Nephron (organoid): ENCODE measurements at regions not wholly inside any gene's neighbourhood (a gene's known extent, or its start where the extent isn't known, plus 50 kb on each side); places are given as distances from the start of the nearest gene placed in this dataset.

Experiments used
- H3K27ac Mint-ChIP-seq, 3 experiments: 2 replicates each; pipeline ENCODE4 v1.8.0; 2020; ENCODE audit warnings: mixed read lengths in 3 of 3, mild to moderate bottlenecking in 2 of 3, moderate library complexity in 1 of 3
- H3K27me3 Mint-ChIP-seq: 2 replicates; pipeline ENCODE4 v1.8.0; 2021; ENCODE audit warnings: low read depth, mild to moderate bottlenecking, moderate library complexity, mixed read lengths
- H3K36me3 Mint-ChIP-seq: 2 replicates; pipeline ENCODE4 v1.8.0; 2020; ENCODE audit warnings: low read depth, mixed read lengths
- H3K4me1 Mint-ChIP-seq: 2 replicates; pipeline ENCODE4 v1.8.0; 2020; ENCODE audit warnings: mixed read lengths
- H3K4me3 Mint-ChIP-seq, 3 experiments: 2 replicates each; pipeline ENCODE4 v1.8.0; 2020; ENCODE audit warnings: mild to moderate bottlenecking in 3 of 3, mixed read lengths in 3 of 3, moderate library complexity in 2 of 3
- H3K9me3 Mint-ChIP-seq: 2 replicates; pipeline ENCODE4 v1.8.0; 2020; ENCODE audit warnings: mixed read lengths
- TF ChIP-seq, protein P1 (sequence below), 3 experiments: fragments of 200-600 bp; sonication (generic); IDR thresholded peaks; one replicate each; pipeline ENCODE4 v1.5.0; 2021; ENCODE audit warnings: antibody characterized with exemption in 3 of 3; ENCODE audit not compliant: unreplicated experiment in 3 of 3

DNA sequence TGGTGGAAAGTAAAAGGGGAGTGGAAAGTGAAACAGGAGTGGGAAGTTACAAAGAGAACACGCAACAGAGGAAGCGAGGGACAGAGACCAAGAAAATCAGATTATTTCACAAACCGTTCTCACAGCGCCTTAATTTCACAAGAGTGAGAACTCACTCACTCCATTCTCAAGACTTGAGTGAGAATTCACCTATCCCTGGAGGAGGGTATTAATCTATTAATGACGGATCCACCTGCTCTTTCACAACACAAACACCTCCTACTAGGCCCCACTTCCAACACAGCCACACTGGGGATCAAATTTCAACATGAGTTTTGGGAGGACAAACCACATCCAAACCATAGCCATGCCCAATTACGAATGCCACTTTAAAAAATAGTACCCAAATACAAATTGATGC is 297.6 kb downstream of the GPAM start:
- Mint-ChIP-seq H3K27me3 (no peaks in the 10 kb centered on the region), H3K27ac (no peak overlapping the region), H3K36me3 (no peaks in the 10 kb centered on the region), H3K4me1 (no peaks in the 10 kb centered on the region), H3K4me3 (no peak overlapping the region), H3K9me3 (peaks cover 7% of the 10 kb centered on the region)
- TF ChIP-seq, protein P1, sequence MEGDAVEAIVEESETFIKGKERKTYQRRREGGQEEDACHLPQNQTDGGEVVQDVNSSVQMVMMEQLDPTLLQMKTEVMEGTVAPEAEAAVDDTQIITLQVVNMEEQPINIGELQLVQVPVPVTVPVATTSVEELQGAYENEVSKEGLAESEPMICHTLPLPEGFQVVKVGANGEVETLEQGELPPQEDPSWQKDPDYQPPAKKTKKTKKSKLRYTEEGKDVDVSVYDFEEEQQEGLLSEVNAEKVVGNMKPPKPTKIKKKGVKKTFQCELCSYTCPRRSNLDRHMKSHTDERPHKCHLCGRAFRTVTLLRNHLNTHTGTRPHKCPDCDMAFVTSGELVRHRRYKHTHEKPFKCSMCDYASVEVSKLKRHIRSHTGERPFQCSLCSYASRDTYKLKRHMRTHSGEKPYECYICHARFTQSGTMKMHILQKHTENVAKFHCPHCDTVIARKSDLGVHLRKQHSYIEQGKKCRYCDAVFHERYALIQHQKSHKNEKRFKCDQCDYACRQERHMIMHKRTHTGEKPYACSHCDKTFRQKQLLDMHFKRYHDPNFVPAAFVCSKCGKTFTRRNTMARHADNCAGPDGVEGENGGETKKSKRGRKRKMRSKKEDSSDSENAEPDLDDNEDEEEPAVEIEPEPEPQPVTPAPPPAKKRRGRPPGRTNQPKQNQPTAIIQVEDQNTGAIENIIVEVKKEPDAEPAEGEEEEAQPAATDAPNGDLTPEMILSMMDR (IDR thresholded peaks at IDR 0.05; ENCODE audit: unreplicated experiment in 3 of 3) = no peak

DNA sequence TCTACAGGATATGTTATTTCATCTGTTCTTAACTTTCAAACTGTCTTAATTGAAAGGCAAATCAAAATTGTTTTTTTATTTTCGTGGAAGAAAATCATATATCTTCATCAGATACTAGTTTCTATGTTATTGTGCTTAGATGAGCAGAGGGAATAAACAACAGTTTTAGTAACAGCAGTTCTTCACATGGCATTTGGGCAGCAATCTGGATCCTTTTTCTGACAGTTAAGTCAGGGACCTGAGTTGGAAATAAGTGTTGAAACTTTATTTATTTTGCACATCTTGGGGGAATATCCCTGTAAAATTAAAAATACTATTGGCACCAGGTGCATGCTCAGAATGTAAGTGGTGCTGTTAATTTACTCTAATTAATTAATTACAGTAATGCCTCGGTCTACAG is 296.3 kb downstream of the GPAM start:
- Mint-ChIP-seq H3K4me3 (no peak overlapping the region), H3K9me3 (peaks cover 7% of the 10 kb centered on the region), H3K27me3 (no peaks in the 10 kb centered on the region), H3K27ac (no peak overlapping the region), H3K36me3 (no peaks in the 10 kb centered on the region), H3K4me1 (no peaks in the 10 kb centered on the region)
- TF ChIP-seq, protein P1 (IDR thresholded peaks at IDR 0.05; ENCODE audit: unreplicated experiment in 3 of 3) = no peak

DNA sequence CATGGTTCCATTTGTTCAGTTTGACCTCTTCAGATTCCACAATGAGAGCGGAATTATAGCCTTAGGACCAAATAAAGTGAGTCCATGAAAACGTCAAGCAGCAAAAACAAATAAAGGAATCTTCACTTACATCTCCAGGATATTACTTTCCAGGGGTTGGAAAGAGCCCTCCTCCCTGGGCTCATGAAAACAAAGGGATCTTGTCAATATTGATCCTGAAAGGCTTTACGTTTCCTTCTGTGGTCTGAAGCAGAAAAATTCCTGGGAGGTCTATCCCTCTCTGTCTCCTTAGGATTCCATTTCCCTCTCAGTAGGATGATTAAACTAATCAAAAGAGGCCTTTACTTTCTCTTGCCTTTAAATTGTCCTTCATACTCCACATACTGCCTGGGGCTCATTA is 293.5 kb downstream of the GPAM start:
- Mint-ChIP-seq H3K27me3 (no peaks in the 10 kb centered on the region), H3K36me3 (no peaks in the 10 kb centered on the region), H3K4me1 (no peaks in the 10 kb centered on the region), H3K9me3 (peaks cover 2% of the 10 kb centered on the region), H3K27ac (no peak overlapping the region), H3K4me3 (no peak overlapping the region)
- TF ChIP-seq, protein P1 (IDR thresholded peaks at IDR 0.05; ENCODE audit: unreplicated experiment in 3 of 3) = no peak

DNA sequence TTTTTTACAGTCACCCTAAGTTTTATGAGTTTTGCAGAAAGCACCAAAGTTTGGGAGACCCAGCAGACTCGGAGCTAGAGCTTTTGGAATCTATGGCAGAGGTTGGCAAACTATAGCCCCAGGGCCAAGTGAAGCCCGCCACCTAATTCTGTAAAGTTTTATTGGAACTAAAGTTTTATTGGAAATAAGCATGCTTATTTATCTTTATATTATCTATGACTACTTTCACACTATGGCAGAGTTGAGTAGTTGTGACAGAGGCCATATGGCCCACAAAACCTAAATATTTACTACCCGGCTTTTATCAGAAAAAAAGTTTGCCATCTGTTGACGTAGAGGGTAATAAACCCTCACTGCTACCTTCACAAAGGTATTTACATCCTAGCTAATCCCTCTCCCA is 267.6 kb downstream of the GPAM start:
- Mint-ChIP-seq H3K27me3 (peaks cover 3% of the 10 kb centered on the region), H3K27ac (no peak overlapping the region), H3K4me3 (no peak overlapping the region), H3K4me1 (no peaks in the 10 kb centered on the region), H3K36me3 (no peaks in the 10 kb centered on the region), H3K9me3 (no peaks in the 10 kb centered on the region)
- TF ChIP-seq, protein P1 (IDR thresholded peaks at IDR 0.05; ENCODE audit: unreplicated experiment in 3 of 3) = no peak

DNA sequence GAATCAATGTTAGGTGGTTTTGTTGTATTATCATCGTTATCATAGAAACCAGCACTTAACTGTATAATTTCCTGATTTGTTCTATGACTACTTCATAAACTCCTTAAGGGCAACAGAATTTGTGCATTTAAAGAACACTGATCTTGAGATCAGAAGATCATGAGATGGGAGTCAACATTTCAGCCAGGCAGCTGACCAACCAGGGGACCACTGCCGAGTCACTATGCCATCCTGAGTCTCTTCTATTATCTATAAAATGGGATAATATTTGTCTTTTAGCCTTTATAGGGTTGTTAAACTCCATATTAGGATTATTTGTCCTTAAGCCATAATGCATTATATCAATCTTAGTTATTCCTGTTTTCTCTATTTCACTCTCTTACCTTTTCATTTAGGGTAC is 261.7 kb downstream of the GPAM start:
- Mint-ChIP-seq H3K36me3 (no peaks in the 10 kb centered on the region), H3K27me3 (peaks cover 3% of the 10 kb centered on the region), H3K4me3 (no peak overlapping the region), H3K9me3 (no peaks in the 10 kb centered on the region), H3K27ac (no peak overlapping the region), H3K4me1 (no peaks in the 10 kb centered on the region)
- TF ChIP-seq, protein P1 (IDR thresholded peaks at IDR 0.05; ENCODE audit: unreplicated experiment in 3 of 3) = no peak

DNA sequence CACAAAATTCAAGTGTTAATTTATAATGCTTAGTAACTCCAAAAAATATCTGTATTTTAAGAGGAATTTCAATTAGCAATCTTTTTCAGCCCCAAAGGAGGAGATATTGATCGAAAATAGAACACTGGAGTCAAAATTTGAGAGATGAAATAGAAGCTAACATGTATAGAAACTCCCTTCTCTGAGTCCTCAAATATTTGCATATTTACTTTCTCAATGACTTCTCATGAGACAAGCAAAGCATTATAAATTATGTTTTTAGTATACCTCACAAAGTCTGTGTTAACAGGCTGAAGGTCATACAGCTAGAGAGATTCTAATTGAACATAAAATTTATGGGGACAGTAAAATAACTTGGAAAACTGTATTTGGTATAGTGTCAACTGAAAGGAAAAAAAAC is 260.5 kb downstream of the GPAM start:
- Mint-ChIP-seq H3K36me3 (no peaks in the 10 kb centered on the region), H3K27ac (no peak overlapping the region), H3K9me3 (no peaks in the 10 kb centered on the region), H3K4me1 (no peaks in the 10 kb centered on the region), H3K27me3 (peaks cover 4% of the 10 kb centered on the region), H3K4me3 (no peak overlapping the region)
- TF ChIP-seq, protein P1 (IDR thresholded peaks at IDR 0.05; ENCODE audit: unreplicated experiment in 3 of 3) = no peak
